Heart left ventricle (tissue), 16 donors: ENCODE measurements at regions not wholly inside any gene's neighbourhood (a gene's known extent, or its start where the extent isn't known, plus 50 kb on each side); places are given as distances from the start of the nearest gene placed in this dataset.

Experiments used
- ATAC-seq, 4 donors: fragments of 200-7000 bp; cut with Tn5 transposase; one replicate each; pipeline ENCODE4 v1.9.1; 2020 to 2022; ENCODE audit warnings: moderate library complexity in 4 of 4, mild to moderate bottlenecking in 3 of 4, moderate number of reproducible peaks in 1 of 4
- DNase-seq, 5 donors: peaks; one replicate each; pipeline ENCODE4 v3.0.0-alpha.2; 2020
- H3K27ac ChIP-seq, 12 donors: fragments of 200-600 bp; sonication (generic) in 4 of 12; one replicate each; pipeline versions ENCODE4 v1.5.0 to v1.8.0; 2016 to 2022; ENCODE audit warnings: mild to moderate bottlenecking in 2 of 12
- H3K27me3 ChIP-seq, 9 donors: fragments of 200-600 bp; sonication (generic) in 2 of 9; one replicate each; pipeline versions ENCODE4 v1.5.1 to v1.8.0; 2016 to 2022; ENCODE audit warnings: mild to moderate bottlenecking in 3 of 9
- H3K36me3 ChIP-seq, 9 donors: fragments of 200-600 bp; sonication (generic) in 2 of 9; one replicate each; pipeline versions ENCODE4 v1.5.0 to v1.8.0; 2018 to 2022; ENCODE audit warnings: mild to moderate bottlenecking in 2 of 9
- H3K4me1 ChIP-seq, 12 donors: fragments of 200-600 bp; sonication (generic) in 4 of 12; one replicate each; pipeline versions ENCODE4 v1.5.0 to v1.8.0; 2016 to 2022; ENCODE audit warnings: mild to moderate bottlenecking in 3 of 12
- H3K4me3 ChIP-seq, 12 donors: fragments of 200-600 bp; sonication (generic) in 4 of 12; one replicate each; pipeline versions ENCODE4 v1.5.0 to v1.8.0; 2017 to 2022; ENCODE audit warnings: mild to moderate bottlenecking in 9 of 12, moderate library complexity in 4 of 12
- H3K9me3 ChIP-seq, 12 donors: fragments of 200-600 bp; sonication (generic) in 4 of 12; one replicate each; pipeline versions ENCODE4 v1.5.0 to v1.8.0; 2016 to 2022; ENCODE audit warnings: mild to moderate bottlenecking in 1 of 12
- CTCF ChIP-seq, 12 donors: fragments of 200-600 bp; sonication (generic) in 4 of 12; IDR thresholded peaks; one replicate each; pipeline versions ENCODE4 v1.5.0 to v1.8.0; 2018 to 2022; ENCODE audit warnings: antibody characterized with exemption in 12 of 12, mild to moderate bottlenecking in 5 of 12
- POLR2A ChIP-seq, 2 donors: fragments of 450-650 bp; IDR thresholded peaks; one replicate each; pipeline ENCODE4 v1.6.1; 2017; ENCODE audit warnings: antibody characterized with exemption in 2 of 2, mild to moderate bottlenecking in 2 of 2, moderate library complexity in 2 of 2
- WGBS, 4 donors: extraction: QIAGEN DNeasy Blood & Tissue Kit in 2 of 4; methylation state at CpG; one replicate each; pipeline versions ENCODE4 v1.1.5 to v1.1.7; 2013 to 2018; 5-methylcytosine and 5-hydroxymethylcytosine counted together
- intact Hi-C, 10 donors: fragments of 100-400 bp; cut with DNase I; formaldehyde crosslinking; loops; one replicate each; pipeline versions ENCODE4 v1.11.1 to v1.14.2; 2022
- donor health status: ischemic (EF 13 %, LVEDD 7.1; RV severe dilation, severe dysfunction).
- donor health status: healthy with polysubstance abuse.
- donor health status: DM: no; HTN: yes; CAD: no.
- donor health status: DM: no; HTN: no; CAD: no.
- donor health status: ischemic (EF 25% LVEDD 6.9; RV normal size, moderate dysfunction).
- donor health status: ischemic (EF 25% LVEDD 5.7; RV mildly dilated, moderate dysfunction).
- donor health status: healthy.
- donor health status: DM: yes; HTN: yes; CAD: no.
- donor health status: ischemic (EF 35%, LVEDD 5.7; RV mildly dilated, moderate dysfunction).
- donor health status: nonischemic (EF 11% LVEDD 7.7; RV severe dilation, severe dysfunction).
- donor health status: DM: yes; HTN: yes; CAD: no.
- donor health status: PGD.
- donor health status: ischemic (EF 29% LVEDD 5.4; RV normal size, mild dysfunction).
- donor health status: nonischemic (EF 23%, LVEDD 6.1; RV moderate dilation, normal function).

GRCh38 chrX:96182366-96182765, 502.3 kb upstream of the DIAPH2 start:
- intact Hi-C loops = loop anchor here in 1 of 10 donors (10.0 kb wide), 1 partner anchor 418 kb away; no protein-coding TSS in a partner anchor
- 16 to 60% (median 56%) methylated on average over 1 of the region's 1 CpG for WGBS, 4 donors
- Histone ChIP-seq H3K9me3 (no peaks in the 10 kb centered on the region), H3K27ac (no peak overlapping the region), H3K36me3 (no peaks in the 10 kb centered on the region), H3K4me1 (no peaks in the 10 kb centered on the region), H3K4me3 (no peak overlapping the region), H3K27me3 (no peaks in the 10 kb centered on the region)
- no peak for TF ChIP-seq POLR2A (IDR thresholded peaks at IDR 0.05)
- peak in 9 of 12 donors; percentile 12 to 46 (median 24) for TF ChIP-seq CTCF (IDR thresholded peaks at IDR 0.05)
- DNase-seq (no peak), ATAC-seq (no peak)

GRCh38 chrX:96183391-96183790, 501.3 kb upstream of the DIAPH2 start:
- no peak overlapping the region for H3K4me3 ChIP-seq
- intact Hi-C loops = loop anchor here in 1 of 10 donors (10.0 kb wide), 1 partner anchor 419 kb away; no protein-coding TSS in a partner anchor
- H3K27ac ChIP-seq = no peak overlapping the region
- TF ChIP-seq CTCF (IDR thresholded peaks at IDR 0.05) (no peak), POLR2A (IDR thresholded peaks at IDR 0.05) (no peak)
- DNase-seq = no peak
- no peaks in the 10 kb centered on the region for H3K36me3 ChIP-seq
- ATAC-seq = no peak
- H3K27me3 ChIP-seq = no peaks in the 10 kb centered on the region
- no peaks in the 10 kb centered on the region for H3K9me3 ChIP-seq
- no peaks in the 10 kb centered on the region for H3K4me1 ChIP-seq
- WGBS, 4 donors = 71 to 94% (median 82%) methylated on average over 3 of the region's 3 CpGs

GRCh38 chrX:96183843-96184242, 500.8 kb upstream of the DIAPH2 start:
- Histone ChIP-seq H3K4me1 (no peaks in the 10 kb centered on the region), H3K27ac (no peak overlapping the region), H3K9me3 (no peaks in the 10 kb centered on the region), H3K36me3 (no peaks in the 10 kb centered on the region), H3K4me3 (no peak overlapping the region), H3K27me3 (no peaks in the 10 kb centered on the region)
- no peak for ATAC-seq
- WGBS, 4 donors = 38 to 48% (median 40%) methylated on average over 3 of the region's 3 CpGs
- DNase-seq = no peak
- intact Hi-C loops = loop anchor here in 1 of 10 donors (10.0 kb wide), 1 partner anchor 419 kb away; no protein-coding TSS in a partner anchor
- TF ChIP-seq CTCF (IDR thresholded peaks at IDR 0.05) (peak in 6 of 12 donors; percentile 6 to 34 (median 28)), POLR2A (IDR thresholded peaks at IDR 0.05) (no peak)

- TF ChIP-seq CTCF (IDR thresholded peaks at IDR 0.05) = no peak
- TF ChIP-seq POLR2A (IDR thresholded peaks at IDR 0.05) = no peak
- no peaks in the 10 kb centered on the region for H3K4me1 ChIP-seq
- H3K27me3 ChIP-seq = no peaks in the 10 kb centered on the region
- DNase-seq (no peak), ATAC-seq (no peak)
- H3K27ac ChIP-seq = no peak overlapping the region
- H3K9me3 ChIP-seq = no peaks in the 10 kb centered on the region
- intact Hi-C loops = no loop called here
- no peak overlapping the region for H3K4me3 ChIP-seq
- H3K36me3 ChIP-seq = no peaks in the 10 kb centered on the region
Observed at GRCh38 chrX:96204928-96205327, 479.7 kb upstream of the DIAPH2 start.
